GM12878 (cell line): ENCODE measurements at regions not wholly inside any gene's neighbourhood (a gene's known extent, or its start where the extent isn't known, plus 50 kb on each side); places are given as distances from the start of the nearest gene placed in this dataset.

Experiments
- ATAC-seq: fragments of 200-7000 bp; cut with Tn5 transposase; 3 replicates; pipeline ENCODE4 v1.9.1; 2020; ENCODE audit warnings: mild to moderate bottlenecking, moderate library complexity
- BruUV-seq: library from RNA; stranded (reverse); fragments of 400-500 nt; replicated peaks from 2 replicates; lab custom pipeline; 2021; lab: Mats Ljungman, UMichigan
- CTCF ChIA-PET: fragments of 300-600 bp; sonication (Branson Sonifier 250); formaldehyde crosslinking; extraction: SDS; loops from one replicate; lab custom pipeline; 2021; ENCODE audit warnings: inconsistent platforms; lab: Yijun Ruan, JAX
- POLR2A ChIA-PET: fragments of 350-600 bp; formaldehyde crosslinking; extraction: SDS; loops from one replicate; lab custom pipeline; 2021; ENCODE audit warnings: inconsistent platforms; lab: Charles Lee
- RAD21 ChIA-PET: fragments of 300-600 bp; sonication (Branson Sonifier 250); formaldehyde crosslinking; loops from one replicate; lab custom pipeline; 2023; ENCODE audit warnings: antibody characterized with exemption; ENCODE audit not compliant: unreplicated experiment; lab: Charles Lee
- SMC1A ChIA-PET: fragments of 300-600 bp; sonication (Branson Sonifier 250); formaldehyde crosslinking; loops from one replicate; lab custom pipeline; 2023; ENCODE audit not compliant: unreplicated experiment, uncharacterized antibody; lab: Charles Lee
- DNase-seq: peaks from one replicate; pipeline ENCODE4 v3.0.0-alpha.2; 2011; ENCODE audit warnings: low read depth, low spot score
- FAIRE-seq: peaks from 3 replicates; lab custom pipeline; 2011; peaks lifted over from hg19 to GRCh38; lab: Jason Lieb, UNC
- H2AFZ ChIP-seq: 2 replicates; pipeline ENCODE4 v1.6.0; 2011; ENCODE audit warnings: low read depth, low read length, control low read depth; ENCODE audit not compliant: control insufficient read depth
- H3K27ac ChIP-seq: 2 replicates; pipeline ENCODE4 v1.5.1; 2011; ENCODE audit warnings: control low read depth; ENCODE audit not compliant: control insufficient read depth, insufficient read depth
- H3K27me3 ChIP-seq, 2 experiments: replicated peaks in 1 of 2; 2 replicates each; pipeline versions ENCODE4 v1.6.0 to v1.6.1; 2011; ENCODE audit warnings: low read length in 1 of 2; ENCODE audit not compliant: control insufficient read depth in 2 of 2, insufficient read depth in 2 of 2
- H3K36me3 ChIP-seq, 2 experiments: 2 replicates each; pipeline ENCODE4 v1.5.1; 2011; ENCODE audit warnings: low read length in 1 of 2; ENCODE audit not compliant: control insufficient read depth in 2 of 2, insufficient read depth in 2 of 2
- H3K4me1 ChIP-seq: 2 replicates; pipeline ENCODE4 v1.6.1; 2011; ENCODE audit warnings: mild to moderate bottlenecking, low read length, moderate library complexity, mixed read lengths; ENCODE audit not compliant: control insufficient read depth, insufficient read depth
- H3K4me2 ChIP-seq: 2 replicates; pipeline ENCODE4 v1.6.0; 2011; ENCODE audit warnings: control low read depth; ENCODE audit not compliant: control insufficient read depth, insufficient read depth
- H3K4me3 ChIP-seq: fragments of 200-600 bp; sonication (generic); 2 replicates; pipeline ENCODE4 v1.5.1; 2016
- H3K79me2 ChIP-seq: 2 replicates; pipeline ENCODE4 v1.6.0; 2011; ENCODE audit warnings: low read length; ENCODE audit not compliant: control insufficient read depth, insufficient read depth
- H3K9ac ChIP-seq: 2 replicates; pipeline ENCODE4 v1.8.0; 2011; ENCODE audit warnings: low read length, control low read depth, mixed read lengths; ENCODE audit not compliant: control insufficient read depth, insufficient read depth
- H3K9me3 ChIP-seq: replicated peaks from 3 replicates; pipeline ENCODE4 v1.5.1; 2011; ENCODE audit warnings: mild to moderate bottlenecking, low read length; ENCODE audit not compliant: control insufficient read depth, insufficient read depth
- H4K20me1 ChIP-seq: 2 replicates; pipeline ENCODE4 v1.6.0; 2011; ENCODE audit not compliant: control insufficient read depth, insufficient read depth
- EGR1 ChIP-seq, 2 experiments: IDR thresholded peaks; 1 replicate in 1 of 2; 2 replicates in 1 of 2; pipeline ENCODE4 v1.6.1; 2011 to 2012; ENCODE audit warnings: low read depth in 2 of 2, low read length in 2 of 2, borderline replicate concordance in 1 of 2, mild to moderate bottlenecking in 1 of 2, moderate library complexity in 1 of 2
- EP300 ChIP-seq, 2 experiments: fragments of 150-350 bp in 1 of 2; IDR thresholded peaks; 2 replicates each; pipeline ENCODE4 v1.6.1; 2011 to 2012; ENCODE audit warnings: low read depth in 2 of 2, low read length in 2 of 2, borderline replicate concordance in 1 of 2, improper control_type of control experiment in 1 of 2, inconsistent platforms in 1 of 2; ENCODE audit not compliant: control insufficient read depth in 1 of 2
- KLF5 ChIP-seq: fragments of 450-650 bp; IDR thresholded peaks from 2 replicates; pipeline ENCODE4 v1.6.1; 2014; ENCODE audit warnings: mild to moderate bottlenecking; ENCODE audit not compliant: partially characterized antibody
- NBN ChIP-seq: fragments of 450-650 bp; IDR thresholded peaks from 2 replicates; pipeline ENCODE4 v1.6.1; 2016
- NRF1 ChIP-seq: conservative IDR thresholded peaks from 2 replicates; pipeline ENCODE4 v1.6.1; 2011; ENCODE audit warnings: mild to moderate bottlenecking, low read depth, low read length, improper control_type of control experiment
- RELA ChIP-seq: fragments of 450-650 bp; IDR thresholded peaks from 2 replicates; pipeline ENCODE4 v1.8.0; 2014; ENCODE audit warnings: borderline replicate concordance; ENCODE audit not compliant: partially characterized antibody
- TARDBP ChIP-seq: IDR thresholded peaks from 2 replicates; pipeline ENCODE4 v1.6.1; 2016; ENCODE audit warnings: borderline replicate concordance
- whole genome bisulfite sequencing: methylation state at CpG from one replicate; pipeline ENCODE4 v1.1.6; 2016; ENCODE audit warnings: low lambda C conversion rate; ENCODE audit not compliant: insufficient replicate concordance, insufficient coverage; ENCODE audit errors: missing lambda C conversion rate; 5-methylcytosine and 5-hydroxymethylcytosine counted together
- in situ Hi-C: fragments of 300-500 bp; cut with MboI; formaldehyde crosslinking; loops from 9 replicates; pipeline ENCODE4 v1.14.3; 2018; ENCODE audit warnings: mixed read lengths
- intact Hi-C: fragments of 100-400 bp; cut with micrococcal nuclease; formaldehyde crosslinking; loops from one replicate; pipeline ENCODE4 v1.14.2; 2022; ENCODE audit not compliant: unreplicated experiment
- TF ChIP-seq, protein P1 (sequence below): IDR thresholded peaks from 2 replicates; pipeline ENCODE4 v1.6.1; 2012; ENCODE audit warnings: mild to moderate bottlenecking, low read depth, low read length
- TF ChIP-seq, protein P2 (sequence below): fragments of 450-650 bp; IDR thresholded peaks from 2 replicates; pipeline ENCODE4 v1.6.1; 2017; ENCODE audit warnings: mild to moderate bottlenecking, low read depth, inconsistent platforms; ENCODE audit not compliant: poor library complexity, severe bottlenecking

DNA sequence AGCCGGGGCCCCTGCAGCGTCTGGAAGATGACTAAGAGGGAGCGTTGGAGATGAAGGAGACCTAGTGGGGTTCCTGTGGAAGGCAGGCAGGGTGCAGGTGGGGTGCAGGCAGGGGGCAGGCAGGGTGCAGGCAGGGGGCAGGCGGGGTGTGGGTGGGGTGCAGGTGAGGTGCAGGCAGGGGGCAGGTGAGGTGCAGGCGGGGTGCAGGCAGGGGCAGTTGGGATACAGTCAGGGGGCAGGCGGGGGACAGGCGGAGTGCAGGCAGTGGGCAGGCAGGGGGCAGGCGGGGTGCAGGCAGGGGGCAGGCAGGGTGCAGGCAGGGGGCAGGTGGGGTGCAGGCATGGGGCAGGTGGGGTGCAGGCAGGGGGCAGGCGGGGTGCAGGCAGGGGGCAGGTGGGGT, 142.8 kb downstream of the SOX1 start:
- H3K4me3 ChIP-seq = no peak overlapping the region
- no peaks in the 10 kb centered on the region; the same call in 2 of the 3 replicates for H3K9me3 ChIP-seq
- H3K4me2 ChIP-seq = no peak overlapping the region
- no peaks in the 10 kb centered on the region for H4K20me1 ChIP-seq
- no peaks in the 10 kb centered on the region for H3K79me2 ChIP-seq
- DNase-seq = no peak
- intact Hi-C loops = no loop called here
- no peak for ATAC-seq
- FAIRE-seq = no peak
- BruUV-seq = no TSS peak
- CTCF ChIA-PET = no interaction called here
- H3K36me3 ChIP-seq = no peaks in the 10 kb centered on the region
- POLR2A ChIA-PET = no interaction called here
- RAD21 ChIA-PET = no interaction called here
- no peaks in the 10 kb centered on the region for H3K4me1 ChIP-seq
- SMC1A ChIA-PET = no interaction called here
- H3K27me3 ChIP-seq = no peaks in the 10 kb centered on the region
- WGBS = 63% methylated on average over 7 of the region's 9 CpGs
- in situ Hi-C loops = no loop called here
- no peak for TF ChIP-seq KLF5
- TF ChIP-seq, protein P1, sequence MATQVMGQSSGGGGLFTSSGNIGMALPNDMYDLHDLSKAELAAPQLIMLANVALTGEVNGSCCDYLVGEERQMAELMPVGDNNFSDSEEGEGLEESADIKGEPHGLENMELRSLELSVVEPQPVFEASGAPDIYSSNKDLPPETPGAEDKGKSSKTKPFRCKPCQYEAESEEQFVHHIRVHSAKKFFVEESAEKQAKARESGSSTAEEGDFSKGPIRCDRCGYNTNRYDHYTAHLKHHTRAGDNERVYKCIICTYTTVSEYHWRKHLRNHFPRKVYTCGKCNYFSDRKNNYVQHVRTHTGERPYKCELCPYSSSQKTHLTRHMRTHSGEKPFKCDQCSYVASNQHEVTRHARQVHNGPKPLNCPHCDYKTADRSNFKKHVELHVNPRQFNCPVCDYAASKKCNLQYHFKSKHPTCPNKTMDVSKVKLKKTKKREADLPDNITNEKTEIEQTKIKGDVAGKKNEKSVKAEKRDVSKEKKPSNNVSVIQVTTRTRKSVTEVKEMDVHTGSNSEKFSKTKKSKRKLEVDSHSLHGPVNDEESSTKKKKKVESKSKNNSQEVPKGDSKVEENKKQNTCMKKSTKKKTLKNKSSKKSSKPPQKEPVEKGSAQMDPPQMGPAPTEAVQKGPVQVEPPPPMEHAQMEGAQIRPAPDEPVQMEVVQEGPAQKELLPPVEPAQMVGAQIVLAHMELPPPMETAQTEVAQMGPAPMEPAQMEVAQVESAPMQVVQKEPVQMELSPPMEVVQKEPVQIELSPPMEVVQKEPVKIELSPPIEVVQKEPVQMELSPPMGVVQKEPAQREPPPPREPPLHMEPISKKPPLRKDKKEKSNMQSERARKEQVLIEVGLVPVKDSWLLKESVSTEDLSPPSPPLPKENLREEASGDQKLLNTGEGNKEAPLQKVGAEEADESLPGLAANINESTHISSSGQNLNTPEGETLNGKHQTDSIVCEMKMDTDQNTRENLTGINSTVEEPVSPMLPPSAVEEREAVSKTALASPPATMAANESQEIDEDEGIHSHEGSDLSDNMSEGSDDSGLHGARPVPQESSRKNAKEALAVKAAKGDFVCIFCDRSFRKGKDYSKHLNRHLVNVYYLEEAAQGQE = no peak
- TF ChIP-seq TARDBP = no peak
- TF ChIP-seq NRF1 = no peak
- TF ChIP-seq, protein P2, sequence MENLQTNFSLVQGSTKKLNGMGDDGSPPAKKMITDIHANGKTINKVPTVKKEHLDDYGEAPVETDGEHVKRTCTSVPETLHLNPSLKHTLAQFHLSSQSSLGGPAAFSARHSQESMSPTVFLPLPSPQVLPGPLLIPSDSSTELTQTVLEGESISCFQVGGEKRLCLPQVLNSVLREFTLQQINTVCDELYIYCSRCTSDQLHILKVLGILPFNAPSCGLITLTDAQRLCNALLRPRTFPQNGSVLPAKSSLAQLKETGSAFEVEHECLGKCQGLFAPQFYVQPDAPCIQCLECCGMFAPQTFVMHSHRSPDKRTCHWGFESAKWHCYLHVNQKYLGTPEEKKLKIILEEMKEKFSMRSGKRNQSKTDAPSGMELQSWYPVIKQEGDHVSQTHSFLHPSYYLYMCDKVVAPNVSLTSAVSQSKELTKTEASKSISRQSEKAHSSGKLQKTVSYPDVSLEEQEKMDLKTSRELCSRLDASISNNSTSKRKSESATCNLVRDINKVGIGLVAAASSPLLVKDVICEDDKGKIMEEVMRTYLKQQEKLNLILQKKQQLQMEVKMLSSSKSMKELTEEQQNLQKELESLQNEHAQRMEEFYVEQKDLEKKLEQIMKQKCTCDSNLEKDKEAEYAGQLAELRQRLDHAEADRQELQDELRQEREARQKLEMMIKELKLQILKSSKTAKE = no peak
- TF ChIP-seq NBN = no peak
- no peak for TF ChIP-seq EGR1 (IDR thresholded peaks at IDR 0.05; ENCODE audit: borderline replicate concordance in 1 of 2, low read depth in 2 of 2, low read length in 2 of 2)
- TF ChIP-seq RELA = no peak
- TF ChIP-seq EP300 (IDR thresholded peaks at IDR 0.05; ENCODE audit: borderline replicate concordance in 1 of 2, control insufficient read depth in 1 of 2, low read depth in 2 of 2, low read length in 2 of 2) = no peak
- H2AFZ ChIP-seq = no peak overlapping the region
- H3K9ac ChIP-seq = no peak overlapping the region
- H3K27ac ChIP-seq = no peak overlapping the region
